Lower leg skin (tissue), 3 donors: ENCODE measurements at regions not wholly inside any gene's neighbourhood (a gene's known extent, or its start where the extent isn't known, plus 50 kb on each side); places are given as distances from the start of the nearest gene placed in this dataset.

ENCODE experiments used
- CTCF ChIP-seq, 3 donors: fragments of 450-650 bp; IDR thresholded peaks; one replicate each; pipeline ENCODE4 v1.5.1; 2016; ENCODE audit warnings: antibody characterized with exemption in 3 of 3, mild to moderate bottlenecking in 3 of 3, moderate library complexity in 2 of 3
- POLR2A ChIP-seq, 2 donors: fragments of 450-650 bp; IDR thresholded peaks; one replicate each; pipeline ENCODE4 v1.6.1; 2016 to 2017; ENCODE audit warnings: antibody characterized with exemption in 2 of 2, mild to moderate bottlenecking in 1 of 2, moderate library complexity in 1 of 2

GRCh38 chr4:124459941-124460310, 252.6 kb downstream of the ANKRD50 start:
- TF ChIP-seq POLR2A (IDR thresholded peaks at IDR 0.05): no peak
- TF ChIP-seq CTCF (IDR thresholded peaks at IDR 0.05): no peak
